IPS DF 6.9 (cell line): ENCODE measurements at regions not wholly inside any gene's neighbourhood (a gene's known extent, or its start where the extent isn't known, plus 50 kb on each side); places are given as distances from the start of the nearest gene placed in this dataset.

Experiments
- DNase-seq: peaks from one replicate; pipeline ENCODE4 v3.0.0-alpha.2; 2013; ENCODE audit warnings: low read depth, low spot score
- H3K27ac ChIP-seq: one replicate; pipeline ENCODE4 v1.5.1; 2013; ENCODE audit warnings: low read length, control low read depth
- H3K27me3 ChIP-seq: 2 replicates; pipeline ENCODE4 v1.6.1; 2013; ENCODE audit warnings: mild to moderate bottlenecking, low read length; ENCODE audit not compliant: control insufficient read depth, insufficient read depth
- H3K36me3 ChIP-seq: 2 replicates; pipeline ENCODE4 v1.6.1; 2013; ENCODE audit warnings: low read length; ENCODE audit not compliant: control insufficient read depth, insufficient read depth
- H3K4me1 ChIP-seq: 2 replicates; pipeline ENCODE4 v1.6.1; 2013; ENCODE audit warnings: low read length; ENCODE audit not compliant: control insufficient read depth, insufficient read depth
- H3K4me3 ChIP-seq: 2 replicates; pipeline ENCODE4 v1.5.1; 2013; ENCODE audit warnings: mild to moderate bottlenecking, low read length
- H3K9me3 ChIP-seq: 2 replicates; pipeline ENCODE4 v1.6.1; 2013; ENCODE audit warnings: low read length, inconsistent platforms; ENCODE audit not compliant: control insufficient read depth, insufficient read depth
- WGBS: extraction: QIAGEN DNeasy Blood & Tissue Kit; methylation state at CpG from one replicate; pipeline ENCODE4 v1.1.7; 2013; ENCODE audit warnings: mixed read lengths, missing lambda C conversion rate; ENCODE audit not compliant: insufficient read length, insufficient coverage; 5-methylcytosine and 5-hydroxymethylcytosine counted together

- 0 out of 2 replicates have a peak, but pooled peaks cover 1% of the 10 kb centered on the region for H3K4me1 ChIP-seq
- H3K36me3 ChIP-seq: no peaks in the 10 kb centered on the region
- no peaks in the 10 kb centered on the region for H3K27me3 ChIP-seq
- DNase-seq: no peak
- no CpG with 5 or more reads among the region's 9 CpGs for WGBS
- no peaks in the 10 kb centered on the region for H3K9me3 ChIP-seq
- no peak overlapping the region for H3K4me3 ChIP-seq
- H3K27ac ChIP-seq: no peak overlapping the region
Measured at GRCh38 chr1:182279724-182280503, 111.7 kb downstream of the GLUL start.

GRCh38 chr1:182279302-182279701 lies 112.3 kb downstream of the GLUL start:
- H3K36me3 ChIP-seq: no peaks in the 10 kb centered on the region
- no peaks in the 10 kb centered on the region for H3K27me3 ChIP-seq
- no peak overlapping the region for H3K4me3 ChIP-seq
- no peak overlapping the region for H3K27ac ChIP-seq
- 0 out of 2 replicates have a peak, but pooled peaks cover 1% of the 10 kb centered on the region for H3K4me1 ChIP-seq
- no CpG with 5 or more reads among the region's 7 CpGs for WGBS
- no peak for DNase-seq
- no peaks in the 10 kb centered on the region for H3K9me3 ChIP-seq

GRCh38 chr1:182278144-182279054 lies 113.2 kb downstream of the GLUL start:
- Histone ChIP-seq H3K4me1 (0 out of 2 replicates have a peak, but pooled peaks cover 1% of the 10 kb centered on the region), H3K36me3 (no peaks in the 10 kb centered on the region), H3K27me3 (no peaks in the 10 kb centered on the region), H3K27ac (no peak overlapping the region), H3K4me3 (no peak overlapping the region), H3K9me3 (no peaks in the 10 kb centered on the region)
- no peak for DNase-seq
- WGBS: no CpG with 5 or more reads among the region's 7 CpGs

GRCh38 chr1:182275271-182275670 lies 116.3 kb downstream of the GLUL start:
- Histone ChIP-seq H3K4me3 (no peak overlapping the region), H3K27me3 (no peaks in the 10 kb centered on the region), H3K4me1 (no peaks in the 10 kb centered on the region), H3K36me3 (no peaks in the 10 kb centered on the region), H3K27ac (no peak overlapping the region), H3K9me3 (no peaks in the 10 kb centered on the region)
- DNase-seq: no peak
- WGBS: no CpG with 5 or more reads among the region's 4 CpGs

- Histone ChIP-seq H3K36me3 (no peaks in the 10 kb centered on the region), H3K4me1 (no peaks in the 10 kb centered on the region), H3K27me3 (no peaks in the 10 kb centered on the region), H3K4me3 (no peak overlapping the region), H3K9me3 (no peaks in the 10 kb centered on the region), H3K27ac (no peak overlapping the region)
- no peak for DNase-seq
- WGBS: no CpG with 5 or more reads among the region's 6 CpGs
Measured at GRCh38 chr1:182274618-182275017, 117.0 kb downstream of the GLUL start.

- Histone ChIP-seq H3K27ac (no peak overlapping the region), H3K36me3 (no peaks in the 10 kb centered on the region), H3K27me3 (no peaks in the 10 kb centered on the region), H3K4me3 (no peak overlapping the region), H3K9me3 (no peaks in the 10 kb centered on the region), H3K4me1 (no peaks in the 10 kb centered on the region)
- no peak for DNase-seq
- no CpG with 5 or more reads among the region's 1 CpG for WGBS
Measured at GRCh38 chr1:182270731-182271130, 120.9 kb downstream of the GLUL start.

- Histone ChIP-seq H3K9me3 (no peaks in the 10 kb centered on the region), H3K4me1 (no peaks in the 10 kb centered on the region), H3K27me3 (no peaks in the 10 kb centered on the region), H3K36me3 (no peaks in the 10 kb centered on the region), H3K4me3 (no peak overlapping the region), H3K27ac (no peak overlapping the region)
- no peak for DNase-seq
- WGBS: no CpG with 5 or more reads among the region's 3 CpGs
Measured at GRCh38 chr1:182269097-182269496, 122.5 kb downstream of the GLUL start.

GRCh38 chr1:182268669-182269068 lies 122.9 kb downstream of the GLUL start:
- Histone ChIP-seq H3K4me3 (no peak overlapping the region), H3K36me3 (no peaks in the 10 kb centered on the region), H3K27me3 (no peaks in the 10 kb centered on the region), H3K27ac (no peak overlapping the region), H3K9me3 (no peaks in the 10 kb centered on the region), H3K4me1 (no peaks in the 10 kb centered on the region)
- DNase-seq: no peak
- WGBS: no CpG with 5 or more reads among the region's 1 CpG

- Histone ChIP-seq H3K27ac (no peak overlapping the region), H3K4me1 (no peaks in the 10 kb centered on the region), H3K9me3 (no peaks in the 10 kb centered on the region), H3K27me3 (no peaks in the 10 kb centered on the region), H3K36me3 (no peaks in the 10 kb centered on the region), H3K4me3 (no peak overlapping the region)
- WGBS: no CpG with 5 or more reads among the region's 1 CpG
- no peak for DNase-seq
Measured at GRCh38 chr1:182264185-182264584, 127.4 kb downstream of the GLUL start.

GRCh38 chr1:182263706-182264105 lies 127.9 kb downstream of the GLUL start:
- Histone ChIP-seq H3K27ac (no peak overlapping the region), H3K9me3 (no peaks in the 10 kb centered on the region), H3K36me3 (no peaks in the 10 kb centered on the region), H3K27me3 (no peaks in the 10 kb centered on the region), H3K4me1 (no peaks in the 10 kb centered on the region), H3K4me3 (no peak overlapping the region)
- DNase-seq: no peak
- WGBS: no CpG with 5 or more reads among the region's 1 CpG
